ENCODE measurements at regions not wholly inside any gene's neighbourhood (a gene's known extent, or its start where the extent isn't known, plus 50 kb on each side); places are given as distances from the start of the nearest gene placed in this dataset.

DNA sequence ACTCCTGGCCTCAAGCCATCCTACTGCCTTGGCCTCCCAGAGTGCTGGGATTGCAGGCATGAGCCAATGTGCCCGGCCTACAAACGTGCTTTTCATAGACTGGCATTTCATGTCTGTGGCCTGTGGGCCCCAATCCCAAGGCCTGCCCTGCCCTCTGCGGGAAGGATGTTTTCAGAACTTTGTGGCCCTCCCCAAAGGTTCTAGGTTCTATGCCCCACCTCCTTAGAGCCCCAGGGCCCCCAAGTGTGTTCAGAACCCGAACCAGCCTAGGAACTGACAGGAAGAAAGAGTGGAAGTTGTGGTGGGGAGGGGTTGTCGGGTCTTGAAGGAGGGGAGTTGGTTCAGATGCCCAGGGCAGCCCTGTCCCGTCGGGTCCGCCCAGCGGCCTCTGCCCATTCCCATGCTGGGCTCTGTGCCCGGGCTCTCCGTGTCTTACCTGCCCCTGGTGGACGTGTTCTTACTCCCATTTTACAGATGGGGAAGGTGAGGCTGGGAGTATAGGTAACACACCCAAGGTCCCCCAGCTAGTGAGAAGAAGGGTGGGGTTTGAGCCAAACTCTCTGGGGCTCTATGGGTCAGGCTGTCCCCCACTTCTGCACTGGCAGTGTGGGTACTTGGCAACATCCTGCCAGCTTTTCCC is 175.8 kb upstream of the IER5L start:
- Histone ChIP-seq H3K27me3 (peaks cover 0 to 12% of the 10 kb centered on the region in 2 donors), H3K9me3 (peaks cover 0 to 14% (median 10%) of the 10 kb centered on the region in 3 donors), H3K4me3 (no peak overlapping the region), H3K27ac (peak overlapping the region; percentile 46 to 62), H3K36me3 (peaks cover 0 to 8% (median 0%) of the 10 kb centered on the region in 3 donors), H3K4me1 (peaks cover 0 to 29% (median 23%) of the 10 kb centered on the region in 4 donors)
- intact Hi-C loops (cut with DNase I; ENCODE audit: low total_unique reads) = no loop called here
- no peak for DNase-seq
- TF ChIP-seq, protein P1, sequence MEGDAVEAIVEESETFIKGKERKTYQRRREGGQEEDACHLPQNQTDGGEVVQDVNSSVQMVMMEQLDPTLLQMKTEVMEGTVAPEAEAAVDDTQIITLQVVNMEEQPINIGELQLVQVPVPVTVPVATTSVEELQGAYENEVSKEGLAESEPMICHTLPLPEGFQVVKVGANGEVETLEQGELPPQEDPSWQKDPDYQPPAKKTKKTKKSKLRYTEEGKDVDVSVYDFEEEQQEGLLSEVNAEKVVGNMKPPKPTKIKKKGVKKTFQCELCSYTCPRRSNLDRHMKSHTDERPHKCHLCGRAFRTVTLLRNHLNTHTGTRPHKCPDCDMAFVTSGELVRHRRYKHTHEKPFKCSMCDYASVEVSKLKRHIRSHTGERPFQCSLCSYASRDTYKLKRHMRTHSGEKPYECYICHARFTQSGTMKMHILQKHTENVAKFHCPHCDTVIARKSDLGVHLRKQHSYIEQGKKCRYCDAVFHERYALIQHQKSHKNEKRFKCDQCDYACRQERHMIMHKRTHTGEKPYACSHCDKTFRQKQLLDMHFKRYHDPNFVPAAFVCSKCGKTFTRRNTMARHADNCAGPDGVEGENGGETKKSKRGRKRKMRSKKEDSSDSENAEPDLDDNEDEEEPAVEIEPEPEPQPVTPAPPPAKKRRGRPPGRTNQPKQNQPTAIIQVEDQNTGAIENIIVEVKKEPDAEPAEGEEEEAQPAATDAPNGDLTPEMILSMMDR (IDR thresholded peaks at IDR 0.05) = peak in 1 of 2 experiments; percentile 30

DNA sequence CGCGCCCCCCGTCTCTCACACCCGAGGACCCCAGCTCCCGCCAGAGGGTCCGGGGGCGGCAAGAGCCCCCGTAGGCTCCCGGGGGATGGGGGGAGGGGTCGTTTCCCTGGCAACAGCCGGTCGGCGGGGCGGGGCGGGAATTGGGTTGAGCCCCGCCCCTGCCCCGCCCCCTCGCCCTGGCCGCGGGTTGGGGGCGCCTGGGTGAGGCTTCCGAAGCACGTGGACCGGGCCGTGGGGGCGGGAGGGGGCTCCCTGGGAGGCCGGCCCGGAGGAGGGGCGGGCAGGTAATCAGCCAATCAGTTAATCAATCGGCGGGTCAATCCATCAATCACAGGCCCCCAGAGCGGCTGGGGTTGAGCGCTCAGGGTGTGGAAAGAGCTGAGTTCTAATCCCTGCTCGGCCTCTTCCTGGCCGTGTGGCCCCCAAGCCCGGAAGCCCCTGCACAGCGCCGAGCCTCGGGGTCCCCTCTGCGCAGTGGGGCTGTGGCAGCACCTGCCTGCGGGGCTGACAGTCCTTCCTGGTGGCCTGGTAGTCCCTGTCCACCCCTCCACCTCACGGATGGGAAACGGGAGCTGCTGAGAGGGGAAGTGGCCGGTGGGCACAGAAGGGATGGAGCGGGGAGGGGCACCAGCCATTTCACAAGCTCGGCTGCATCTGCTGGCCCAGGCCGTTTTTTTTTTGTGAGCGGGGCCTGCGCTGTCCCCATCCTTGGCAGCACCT is 174.2 kb upstream of the IER5L start:
- H3K27ac ChIP-seq = peak overlapping the region; percentile 46 to 62

GRCh38 chr9:129351642-129352145 is 173.6 kb upstream of the IER5L start:
- DNase-seq = no peak
- Histone ChIP-seq H3K4me1 (peaks cover 0 to 29% (median 23%) of the 10 kb centered on the region in 4 donors), H3K4me3 (peak overlapping the region; percentile 43 to 48), H3K36me3 (peaks cover 0 to 8% (median 0%) of the 10 kb centered on the region in 3 donors), H3K27me3 (peaks cover 0 to 12% of the 10 kb centered on the region in 2 donors), H3K27ac (peak overlapping the region; percentile 46 to 62), H3K9me3 (peaks cover 0 to 14% (median 10%) of the 10 kb centered on the region in 3 donors)
- intact Hi-C loops (cut with DNase I; ENCODE audit: low total_unique reads) = no loop called here
- TF ChIP-seq, protein P1 (IDR thresholded peaks at IDR 0.05) = no peak

More for the DNA sequence above, 174.2 kb upstream of the IER5L start:
- Histone ChIP-seq H3K9me3 (peaks cover 0 to 14% (median 10%) of the 10 kb centered on the region in 3 donors), H3K4me1 (peaks cover 0 to 29% (median 23%) of the 10 kb centered on the region in 4 donors), H3K36me3 (peaks cover 0 to 8% (median 0%) of the 10 kb centered on the region in 3 donors), H3K27me3 (peaks cover 0 to 12% of the 10 kb centered on the region in 2 donors), H3K4me3 (peak overlapping the region; percentile 43 to 48)
- DNase-seq = no peak
- intact Hi-C loops (cut with DNase I; ENCODE audit: low total_unique reads) = no loop called here
- TF ChIP-seq, protein P1 (IDR thresholded peaks at IDR 0.05) = no peak

DNA sequence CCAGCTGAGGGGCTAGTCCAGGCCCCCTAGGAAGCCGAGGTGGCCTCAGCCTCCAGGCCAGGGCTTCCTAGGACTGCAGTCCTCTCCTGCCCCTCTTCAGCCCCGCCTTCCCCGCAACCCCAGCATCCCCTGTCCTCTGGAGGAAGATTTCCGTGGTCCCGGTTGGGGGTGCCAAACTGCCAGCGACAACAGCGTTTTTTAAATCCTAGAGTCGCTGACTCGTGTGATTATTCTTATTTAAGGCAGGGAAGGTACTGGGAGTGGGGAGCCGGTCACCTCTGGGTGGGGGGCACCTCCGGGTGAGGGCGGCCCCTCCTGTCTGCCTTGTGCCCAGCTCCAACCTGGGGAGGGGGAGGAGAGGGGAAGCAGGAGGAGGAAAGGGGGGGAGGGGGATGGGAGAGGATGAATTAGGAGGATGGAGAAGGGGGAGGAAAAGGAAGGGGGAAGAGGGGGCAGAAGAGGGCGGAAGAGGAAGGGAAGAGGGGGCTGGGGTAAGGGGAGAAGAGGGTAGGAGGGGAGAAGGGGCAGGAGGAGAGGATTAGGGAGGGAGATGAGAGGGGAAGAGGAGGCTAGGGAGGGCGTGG is 173.1 kb upstream of the IER5L start:
- intact Hi-C loops (cut with DNase I; ENCODE audit: low total_unique reads) = no loop called here
- Histone ChIP-seq H3K27ac (peak overlapping the region; percentile 46 to 62), H3K4me3 (peak overlapping the region in 1 of 2 donors; percentile 48)

More for the DNA sequence above, 173.1 kb upstream of the IER5L start:
- DNase-seq = no peak
- H3K27me3 ChIP-seq = peaks cover 0 to 12% of the 10 kb centered on the region in 2 donors
- peaks cover 0 to 11% (median 10%) of the 10 kb centered on the region in 3 donors for H3K9me3 ChIP-seq
- H3K4me1 ChIP-seq = peaks cover 0 to 29% (median 23%) of the 10 kb centered on the region in 4 donors
- peaks cover 0 to 8% (median 0%) of the 10 kb centered on the region in 3 donors for H3K36me3 ChIP-seq
- TF ChIP-seq, protein P1 (IDR thresholded peaks at IDR 0.05) = no peak

Measured in tibial artery (tissue), 4 donors.